Hepatocyte (in vitro differentiated cells): ENCODE measurements at regions not wholly inside any gene's neighbourhood (a gene's known extent, or its start where the extent isn't known, plus 50 kb on each side); places are given as distances from the start of the nearest gene placed in this dataset.

Experiments used
- CTCF ChIP-seq: fragments of 200-600 bp; sonication (generic); IDR thresholded peaks from 2 replicates; pipeline ENCODE4 v1.5.1; 2016; ENCODE audit warnings: antibody characterized with exemption, mild to moderate bottlenecking; ENCODE audit not compliant: poor library complexity
- EZH2 ChIP-seq: fragments of 200-600 bp; sonication (generic); IDR thresholded peaks from 2 replicates; pipeline ENCODE4 v1.6.1; 2016; ENCODE audit warnings: antibody characterized with exemption, mild to moderate bottlenecking, borderline replicate concordance

GRCh38 chr3:21297304-21297703 is 453.7 kb downstream of the ZNF385D start:
- TF ChIP-seq CTCF: no peak
- TF ChIP-seq EZH2: no peak
